ENCODE measurements at regions not wholly inside any gene's neighbourhood (a gene's known extent, or its start where the extent isn't known, plus 50 kb on each side); places are given as distances from the start of the nearest gene placed in this dataset.
"Not testable (repeated sequence)": the region's sequence is repeated elsewhere in the genome, so short reads cannot be mapped to it uniquely, and the experiment has no call there.

GRCh38 chr12:84411031-84411430 lies 501.6 kb downstream of the SLC6A15 start:
- no peaks in the 10 kb centered on the region for H3K27me3 Mint-ChIP-seq (ENCODE audit: low read depth)
- DNase-seq, result no peak
- no peak overlapping the region for H3K27ac Mint-ChIP-seq
- ATAC-seq (replicated peaks in 1 of 2), result no peak
- peaks cover 0 to 1% of the 10 kb centered on the region in 2 donors for H3K9me3 Mint-ChIP-seq
- no peaks in the 10 kb centered on the region for H3K4me1 Mint-ChIP-seq (ENCODE audit: low read depth)
- no peak overlapping the region for H3K4me3 Mint-ChIP-seq
- no peaks in the 10 kb centered on the region for H3K36me3 Mint-ChIP-seq (ENCODE audit: insufficient read depth in 2 of 2)

- H3K27ac Mint-ChIP-seq, result no peak overlapping the region
- no peak for ATAC-seq (replicated peaks in 1 of 2)
Observed at GRCh38 chr12:84408936-84409335, 503.7 kb downstream of the SLC6A15 start.

GRCh38 chr12:84406720-84407119 lies 505.9 kb downstream of the SLC6A15 start:
- not testable (repeated sequence) for H3K36me3 Mint-ChIP-seq (ENCODE audit: insufficient read depth in 2 of 2); H3K4me3 Mint-ChIP-seq; H3K27ac Mint-ChIP-seq; H3K4me1 Mint-ChIP-seq (ENCODE audit: low read depth); H3K27me3 Mint-ChIP-seq (ENCODE audit: low read depth); H3K9me3 Mint-ChIP-seq; ATAC-seq (replicated peaks in 1 of 2); DNase-seq

More at GRCh38 chr12:84408936-84409335, 503.7 kb downstream of the SLC6A15 start:
- no peaks in the 10 kb centered on the region for H3K36me3 Mint-ChIP-seq (ENCODE audit: insufficient read depth in 2 of 2)
- no peak for DNase-seq
- H3K9me3 Mint-ChIP-seq, result peaks cover 0 to 1% of the 10 kb centered on the region in 2 donors
- no peak overlapping the region for H3K4me3 Mint-ChIP-seq
- no peaks in the 10 kb centered on the region for H3K27me3 Mint-ChIP-seq (ENCODE audit: low read depth)
- H3K4me1 Mint-ChIP-seq (ENCODE audit: low read depth), result no peaks in the 10 kb centered on the region

- H3K27ac Mint-ChIP-seq, result no peak overlapping the region
- no peak overlapping the region for H3K4me3 Mint-ChIP-seq
Observed at GRCh38 chr12:84397846-84398245, 514.8 kb downstream of the SLC6A15 start.

DNA sequence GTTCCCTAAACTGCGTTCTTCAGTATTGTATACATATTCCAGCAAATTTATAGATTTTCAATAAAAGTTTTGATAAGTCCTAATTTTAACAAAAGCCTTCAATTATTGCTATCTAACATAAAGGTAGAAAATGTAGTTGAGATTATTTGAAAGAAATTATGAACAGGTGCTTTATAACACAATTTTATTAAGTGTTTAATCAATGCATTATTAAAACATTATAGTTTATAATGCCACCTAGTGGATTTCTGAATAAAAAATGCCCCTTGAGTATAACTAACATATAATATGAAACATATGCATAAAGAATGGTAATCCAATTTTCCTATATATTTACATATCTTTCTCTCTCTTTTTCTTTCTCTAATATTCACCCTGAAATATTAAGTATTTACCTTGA lies 515.3 kb downstream of the SLC6A15 start:
- H3K9me3 Mint-ChIP-seq, result peaks cover 0 to 1% of the 10 kb centered on the region in 2 donors
- H3K27me3 Mint-ChIP-seq (ENCODE audit: low read depth), result no peaks in the 10 kb centered on the region
- ATAC-seq (replicated peaks in 1 of 2) (no peak), DNase-seq (no peak)
- no peak overlapping the region for H3K4me3 Mint-ChIP-seq
- no peak overlapping the region for H3K27ac Mint-ChIP-seq
- H3K4me1 Mint-ChIP-seq (ENCODE audit: low read depth), result no peaks in the 10 kb centered on the region
- H3K36me3 Mint-ChIP-seq (ENCODE audit: insufficient read depth in 2 of 2), result no peaks in the 10 kb centered on the region

More at GRCh38 chr12:84397846-84398245, 514.8 kb downstream of the SLC6A15 start:
- H3K9me3 Mint-ChIP-seq, result peaks cover 0 to 1% of the 10 kb centered on the region in 2 donors
- no peaks in the 10 kb centered on the region for H3K36me3 Mint-ChIP-seq (ENCODE audit: insufficient read depth in 2 of 2)
- ATAC-seq (replicated peaks in 1 of 2), result no peak
- H3K4me1 Mint-ChIP-seq (ENCODE audit: low read depth), result no peaks in the 10 kb centered on the region
- DNase-seq, result no peak
- H3K27me3 Mint-ChIP-seq (ENCODE audit: low read depth), result no peaks in the 10 kb centered on the region

- not testable (repeated sequence) for DNase-seq; H3K27me3 Mint-ChIP-seq (ENCODE audit: low read depth); H3K36me3 Mint-ChIP-seq (ENCODE audit: insufficient read depth in 2 of 2); H3K4me3 Mint-ChIP-seq; H3K4me1 Mint-ChIP-seq (ENCODE audit: low read depth); H3K9me3 Mint-ChIP-seq; H3K27ac Mint-ChIP-seq; ATAC-seq (replicated peaks in 1 of 2)
Observed at GRCh38 chr12:84391176-84391575, 521.4 kb downstream of the SLC6A15 start.

GRCh38 chr12:84384384-84384783 lies 528.2 kb downstream of the SLC6A15 start:
- Mint-ChIP-seq H3K36me3 (ENCODE audit: insufficient read depth in 2 of 2) (no peaks in the 10 kb centered on the region), H3K9me3 (peaks cover 7% of the 10 kb centered on the region in 2 donors)
- no peak for DNase-seq

GRCh38 chr12:84382486-84382885 lies 530.1 kb downstream of the SLC6A15 start:
- not testable (repeated sequence) for H3K4me3 Mint-ChIP-seq; H3K27ac Mint-ChIP-seq; H3K27me3 Mint-ChIP-seq (ENCODE audit: low read depth); H3K9me3 Mint-ChIP-seq; ATAC-seq (replicated peaks in 1 of 2); H3K4me1 Mint-ChIP-seq (ENCODE audit: low read depth); DNase-seq; H3K36me3 Mint-ChIP-seq (ENCODE audit: insufficient read depth in 2 of 2)

More at GRCh38 chr12:84384384-84384783, 528.2 kb downstream of the SLC6A15 start:
- H3K27me3 Mint-ChIP-seq (ENCODE audit: low read depth), result no peaks in the 10 kb centered on the region
- ATAC-seq (replicated peaks in 1 of 2), result no peak
- no peaks in the 10 kb centered on the region for H3K4me1 Mint-ChIP-seq (ENCODE audit: low read depth)
- H3K4me3 Mint-ChIP-seq, result no peak overlapping the region
- H3K27ac Mint-ChIP-seq, result no peak overlapping the region

DNA sequence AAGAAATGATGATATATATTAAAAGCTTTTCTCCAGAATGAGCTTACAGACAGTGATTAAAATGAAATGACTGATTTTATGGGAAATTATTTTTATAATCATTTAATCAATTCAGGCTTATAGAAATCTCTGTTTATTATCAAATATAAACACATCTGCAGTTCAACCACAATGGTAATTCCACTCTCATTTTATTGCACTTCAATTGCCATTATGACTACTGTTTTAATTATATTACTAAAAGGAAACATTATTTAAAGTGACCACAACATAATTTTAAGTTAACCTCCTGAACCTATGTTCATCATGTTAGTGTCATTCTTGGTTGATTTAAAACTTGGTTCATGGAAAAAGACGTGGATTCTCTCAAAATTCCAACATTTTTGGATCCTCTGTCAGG lies 536.3 kb downstream of the SLC6A15 start:
- H3K27ac Mint-ChIP-seq, result no peak overlapping the region
- ATAC-seq (replicated peaks in 1 of 2), result no peak
- DNase-seq, result no peak
- H3K9me3 Mint-ChIP-seq, result no peaks in the 10 kb centered on the region
- no peaks in the 10 kb centered on the region for H3K4me1 Mint-ChIP-seq (ENCODE audit: low read depth)
- H3K4me3 Mint-ChIP-seq, result no peak overlapping the region
- no peaks in the 10 kb centered on the region for H3K27me3 Mint-ChIP-seq (ENCODE audit: low read depth)
- H3K36me3 Mint-ChIP-seq (ENCODE audit: insufficient read depth in 2 of 2), result no peaks in the 10 kb centered on the region

- H3K36me3 Mint-ChIP-seq (ENCODE audit: insufficient read depth in 2 of 2), result no peaks in the 10 kb centered on the region
- ATAC-seq (replicated peaks in 1 of 2) (no peak), DNase-seq (no peak)
- H3K4me1 Mint-ChIP-seq (ENCODE audit: low read depth), result no peaks in the 10 kb centered on the region
- no peak overlapping the region for H3K27ac Mint-ChIP-seq
- no peak overlapping the region for H3K4me3 Mint-ChIP-seq
- no peaks in the 10 kb centered on the region for H3K27me3 Mint-ChIP-seq (ENCODE audit: low read depth)
- no peaks in the 10 kb centered on the region for H3K9me3 Mint-ChIP-seq
Observed at GRCh38 chr12:84375449-84376170, 537.0 kb downstream of the SLC6A15 start.

DNA sequence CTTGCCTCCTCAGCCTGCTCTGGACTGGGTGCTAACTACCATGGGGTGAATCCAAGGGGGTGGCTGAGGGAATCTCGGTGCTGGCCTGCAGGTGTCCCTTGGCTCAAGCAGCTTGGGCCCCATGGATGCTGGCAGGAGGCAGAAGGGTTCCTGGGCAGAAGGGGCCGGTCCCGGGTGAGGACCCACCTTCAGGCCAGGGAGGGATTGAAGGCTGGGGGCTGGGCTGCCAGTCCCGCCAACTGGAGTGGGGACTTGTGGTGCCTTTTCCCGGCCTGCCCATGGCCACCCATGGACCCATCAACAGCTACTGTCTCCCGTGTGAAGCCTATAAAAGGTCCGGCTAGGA lies 550.1 kb downstream of the SLC6A15 start:
- H3K36me3 Mint-ChIP-seq (ENCODE audit: insufficient read depth in 2 of 2), result no peaks in the 10 kb centered on the region
- no peak overlapping the region for H3K27ac Mint-ChIP-seq
- no peaks in the 10 kb centered on the region for H3K4me1 Mint-ChIP-seq (ENCODE audit: low read depth)
- no peak for ATAC-seq (replicated peaks in 1 of 2)
- H3K27me3 Mint-ChIP-seq (ENCODE audit: low read depth), result no peaks in the 10 kb centered on the region
- peaks cover 0 to 1% of the 10 kb centered on the region in 2 donors for H3K9me3 Mint-ChIP-seq
- DNase-seq, result no peak
- H3K4me3 Mint-ChIP-seq, result no peak overlapping the region

- ATAC-seq (replicated peaks in 1 of 2), result no peak
- no peaks in the 10 kb centered on the region for H3K36me3 Mint-ChIP-seq (ENCODE audit: insufficient read depth in 2 of 2)
- H3K9me3 Mint-ChIP-seq, result peaks cover 0 to 1% of the 10 kb centered on the region in 2 donors
- no peaks in the 10 kb centered on the region for H3K4me1 Mint-ChIP-seq (ENCODE audit: low read depth)
- no peak overlapping the region for H3K4me3 Mint-ChIP-seq
- no peak overlapping the region for H3K27ac Mint-ChIP-seq
- H3K27me3 Mint-ChIP-seq (ENCODE audit: low read depth), result no peaks in the 10 kb centered on the region
- DNase-seq, result no peak
Observed at GRCh38 chr12:84361651-84362551, 550.7 kb downstream of the SLC6A15 start.

DNA sequence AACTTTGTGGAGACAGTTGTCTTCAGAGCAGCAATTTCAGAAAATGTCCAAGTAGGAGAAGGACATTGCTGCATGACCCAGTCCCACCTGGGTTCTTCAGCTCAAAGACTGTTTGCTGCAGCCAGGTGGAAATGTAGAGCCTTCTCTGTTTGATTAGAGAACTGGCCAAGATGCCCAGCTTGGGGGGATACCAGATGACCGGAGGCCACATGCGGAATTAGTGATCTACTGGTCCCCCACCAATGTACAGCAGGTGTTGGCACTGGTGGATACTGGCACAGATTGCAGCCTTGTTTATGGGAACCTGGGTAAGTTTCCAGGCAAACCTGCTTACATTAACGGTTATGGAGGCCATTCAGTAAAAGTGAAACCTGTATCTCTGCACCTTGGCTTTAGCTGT lies 555.3 kb downstream of the SLC6A15 start:
- ATAC-seq (replicated peaks in 1 of 2), result no peak
- H3K27ac Mint-ChIP-seq, result no peak overlapping the region
- H3K4me3 Mint-ChIP-seq, result no peak overlapping the region
- H3K36me3 Mint-ChIP-seq (ENCODE audit: insufficient read depth in 2 of 2), result no peaks in the 10 kb centered on the region
- no peaks in the 10 kb centered on the region for H3K27me3 Mint-ChIP-seq (ENCODE audit: low read depth)
- H3K9me3 Mint-ChIP-seq, result no peaks in the 10 kb centered on the region
- no peak for DNase-seq
- no peaks in the 10 kb centered on the region for H3K4me1 Mint-ChIP-seq (ENCODE audit: low read depth)
